Activated naive CD4-positive, alpha-beta T cell treated with anti-CD3 and anti-CD28 coated beads, Interleukin-2, amount 50 U/mL, for 24 hours (primary cell): ENCODE measurements at regions not wholly inside any gene's neighbourhood (a gene's known extent, or its start where the extent isn't known, plus 50 kb on each side); places are given as distances from the start of the nearest gene placed in this dataset.

ENCODE experiments used
- H3K27ac Mint-ChIP-seq: one replicate; pipeline ENCODE4 v1.8.0; 2021; ENCODE audit warnings: mild to moderate bottlenecking, mixed read lengths
- H3K27me3 Mint-ChIP-seq: one replicate; pipeline ENCODE4 v1.8.0; 2021; ENCODE audit warnings: mixed read lengths
- H3K36me3 Mint-ChIP-seq: one replicate; pipeline ENCODE4 v1.8.0; 2021; ENCODE audit warnings: mixed read lengths
- H3K4me1 Mint-ChIP-seq: one replicate; pipeline ENCODE4 v1.8.0; 2021; ENCODE audit warnings: mixed read lengths
- H3K4me3 Mint-ChIP-seq: one replicate; pipeline ENCODE4 v1.8.0; 2021; ENCODE audit warnings: mild to moderate bottlenecking, mixed read lengths
- H3K9me3 Mint-ChIP-seq: one replicate; pipeline ENCODE4 v1.8.0; 2021; ENCODE audit warnings: mixed read lengths

DNA sequence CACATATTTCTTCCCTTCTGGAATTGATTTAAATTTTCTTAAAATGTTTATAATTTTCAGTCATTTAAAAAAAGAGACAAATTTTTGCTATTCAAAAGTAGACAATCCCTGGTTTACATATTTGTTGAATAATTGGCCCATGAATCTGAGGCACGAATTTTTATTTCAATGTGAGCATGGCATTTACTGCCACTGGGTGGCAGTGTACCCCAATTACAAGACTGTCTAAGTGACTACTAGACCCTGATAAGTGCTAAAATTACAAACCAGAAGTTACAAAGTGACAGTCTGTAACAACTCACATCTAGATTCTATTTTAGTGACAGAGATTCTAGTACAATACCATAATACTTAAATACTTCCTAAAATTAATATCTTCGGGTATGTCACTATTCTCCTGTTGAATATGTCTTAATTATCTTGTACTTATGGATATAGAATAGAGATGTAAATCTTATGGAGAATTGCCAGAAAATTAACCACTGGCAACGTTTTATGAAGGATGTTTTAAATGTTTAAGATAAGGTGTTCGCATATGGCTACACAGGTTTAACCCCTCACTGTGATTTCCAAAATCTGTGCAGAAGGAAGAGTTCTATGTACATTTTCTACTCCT lies 235.8 kb downstream of the MAP2K4 start:
- Mint-ChIP-seq H3K4me3 (no peak overlapping the region), H3K27me3 (peaks cover 2% of the 10 kb centered on the region)

GRCh38 chr17:12257176-12257575 lies 236.5 kb downstream of the MAP2K4 start:
- H3K4me1 Mint-ChIP-seq, result no peaks in the 10 kb centered on the region
- no peaks in the 10 kb centered on the region for H3K36me3 Mint-ChIP-seq
- peaks cover 9% of the 10 kb centered on the region for H3K9me3 Mint-ChIP-seq
- H3K27ac Mint-ChIP-seq, result no peak overlapping the region
- no peak overlapping the region for H3K4me3 Mint-ChIP-seq
- H3K27me3 Mint-ChIP-seq, result peaks cover 1% of the 10 kb centered on the region

More for the DNA sequence above, 235.8 kb downstream of the MAP2K4 start:
- Mint-ChIP-seq H3K9me3 (peaks cover 2% of the 10 kb centered on the region), H3K27ac (no peak overlapping the region), H3K36me3 (no peaks in the 10 kb centered on the region), H3K4me1 (no peaks in the 10 kb centered on the region)

DNA sequence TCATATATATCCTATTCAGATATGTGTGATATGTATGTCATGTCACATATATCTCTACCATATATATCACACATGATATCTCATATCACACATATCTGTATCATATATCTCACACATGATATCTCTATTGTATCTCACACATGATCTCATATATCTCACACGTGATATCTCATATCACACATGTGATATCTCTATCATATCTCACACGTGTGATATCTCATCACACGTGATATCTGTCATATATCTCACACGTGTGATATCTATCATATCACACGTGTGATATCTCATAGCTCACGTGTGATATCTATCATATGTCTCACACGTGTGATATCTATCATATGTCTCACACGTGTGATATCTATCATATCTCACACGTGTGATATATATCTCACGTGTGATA lies 240.7 kb downstream of the MAP2K4 start:
- Mint-ChIP-seq H3K36me3 (no peaks in the 10 kb centered on the region), H3K9me3 (peaks cover 12% of the 10 kb centered on the region), H3K27me3 (no peaks in the 10 kb centered on the region), H3K4me1 (no peaks in the 10 kb centered on the region), H3K4me3 (no peak overlapping the region), H3K27ac (no peak overlapping the region)

- Mint-ChIP-seq H3K9me3 (peaks cover 9% of the 10 kb centered on the region), H3K4me1 (no peaks in the 10 kb centered on the region), H3K27me3 (no peaks in the 10 kb centered on the region), H3K36me3 (no peaks in the 10 kb centered on the region), H3K4me3 (no peak overlapping the region), H3K27ac (no peak overlapping the region)
Measured at GRCh38 chr17:12269751-12270150, 249.1 kb downstream of the MAP2K4 start.

GRCh38 chr17:12277827-12278226 lies 257.1 kb downstream of the MAP2K4 start:
- Mint-ChIP-seq H3K4me3 (no peak overlapping the region), H3K27ac (no peak overlapping the region), H3K36me3 (no peaks in the 10 kb centered on the region), H3K9me3 (peaks cover 4% of the 10 kb centered on the region), H3K4me1 (no peaks in the 10 kb centered on the region), H3K27me3 (peaks cover 1% of the 10 kb centered on the region)

GRCh38 chr17:12282056-12282455 lies 261.4 kb downstream of the MAP2K4 start:
- Mint-ChIP-seq H3K4me3 (no peak overlapping the region), H3K27ac (no peak overlapping the region), H3K36me3 (no peaks in the 10 kb centered on the region), H3K9me3 (no peaks in the 10 kb centered on the region), H3K27me3 (no peaks in the 10 kb centered on the region), H3K4me1 (no peaks in the 10 kb centered on the region)

DNA sequence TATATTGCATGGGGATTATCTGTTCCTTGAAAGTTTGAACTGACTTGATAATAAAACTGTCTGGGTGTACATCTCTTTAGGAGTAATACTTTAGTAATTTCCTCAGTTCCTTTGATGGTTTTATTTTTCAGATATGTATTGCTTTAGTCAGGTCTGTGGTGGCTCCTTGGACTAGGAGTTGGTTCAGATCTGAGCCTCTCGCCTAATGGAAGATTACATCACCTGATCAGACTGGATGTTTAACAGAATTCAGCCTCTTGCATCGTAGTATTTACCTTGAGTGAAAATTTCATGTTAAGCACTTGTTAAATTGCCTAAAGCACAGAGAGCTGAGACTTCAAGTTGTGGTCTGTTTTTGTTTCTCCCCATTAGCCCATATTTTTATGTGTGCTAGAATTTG lies 267.3 kb downstream of the MAP2K4 start:
- H3K4me3 Mint-ChIP-seq, result no peak overlapping the region
- peaks cover 4% of the 10 kb centered on the region for H3K9me3 Mint-ChIP-seq
- no peak overlapping the region for H3K27ac Mint-ChIP-seq
- H3K4me1 Mint-ChIP-seq, result no peaks in the 10 kb centered on the region
- H3K27me3 Mint-ChIP-seq, result no peaks in the 10 kb centered on the region
- H3K36me3 Mint-ChIP-seq, result no peaks in the 10 kb centered on the region

GRCh38 chr17:12290207-12290606 lies 269.5 kb downstream of the MAP2K4 start:
- Mint-ChIP-seq H3K27me3 (no peaks in the 10 kb centered on the region), H3K4me1 (no peaks in the 10 kb centered on the region), H3K27ac (no peak overlapping the region), H3K4me3 (no peak overlapping the region), H3K36me3 (no peaks in the 10 kb centered on the region), H3K9me3 (peaks cover 4% of the 10 kb centered on the region)

DNA sequence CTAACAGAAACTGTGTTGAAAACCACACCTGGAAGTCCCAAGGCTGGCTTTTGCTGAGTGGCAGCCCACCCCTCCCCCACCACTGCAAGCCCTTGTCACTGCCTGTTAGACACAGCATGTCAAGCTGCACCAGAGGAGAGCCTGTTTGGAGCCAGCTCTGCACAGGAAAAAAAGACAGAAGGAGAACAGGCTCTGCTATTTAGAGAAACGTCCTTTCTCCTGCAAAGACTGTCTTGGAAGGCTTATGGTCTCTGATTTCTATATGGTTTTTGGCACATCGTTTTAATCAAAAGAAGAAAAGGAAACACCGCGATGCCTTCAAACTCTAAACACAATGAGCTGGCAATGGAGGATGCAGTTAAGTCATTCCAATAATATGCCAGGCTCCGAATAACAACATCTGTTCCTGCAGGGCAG lies 275.5 kb downstream of the MAP2K4 start:
- Mint-ChIP-seq H3K27me3 (no peaks in the 10 kb centered on the region), H3K4me3 (no peak overlapping the region), H3K9me3 (peaks cover 3% of the 10 kb centered on the region), H3K27ac (no peak overlapping the region), H3K36me3 (no peaks in the 10 kb centered on the region), H3K4me1 (no peaks in the 10 kb centered on the region)

DNA sequence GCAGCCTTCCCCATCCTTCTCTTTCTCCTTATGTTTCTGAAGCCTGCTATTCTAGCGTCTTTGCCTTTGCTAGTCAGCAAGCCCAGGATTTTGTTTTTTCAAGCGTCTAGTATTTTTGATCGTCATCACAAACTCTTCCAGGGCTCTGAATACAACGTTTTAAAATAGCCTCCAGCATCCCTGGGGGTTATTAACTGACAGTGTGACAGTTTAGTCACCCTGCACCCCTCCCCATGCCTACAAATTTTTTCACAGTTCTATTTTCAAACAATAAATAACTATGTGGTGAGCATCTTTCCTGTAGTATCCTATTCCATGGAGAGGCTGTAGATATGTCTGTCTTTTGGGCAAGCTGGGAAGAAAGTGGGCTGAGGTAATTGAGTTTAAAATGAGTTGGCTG lies 280.9 kb downstream of the MAP2K4 start:
- Mint-ChIP-seq H3K27me3 (no peaks in the 10 kb centered on the region), H3K27ac (no peak overlapping the region), H3K4me1 (no peaks in the 10 kb centered on the region), H3K4me3 (no peak overlapping the region), H3K36me3 (no peaks in the 10 kb centered on the region), H3K9me3 (no peaks in the 10 kb centered on the region)

DNA sequence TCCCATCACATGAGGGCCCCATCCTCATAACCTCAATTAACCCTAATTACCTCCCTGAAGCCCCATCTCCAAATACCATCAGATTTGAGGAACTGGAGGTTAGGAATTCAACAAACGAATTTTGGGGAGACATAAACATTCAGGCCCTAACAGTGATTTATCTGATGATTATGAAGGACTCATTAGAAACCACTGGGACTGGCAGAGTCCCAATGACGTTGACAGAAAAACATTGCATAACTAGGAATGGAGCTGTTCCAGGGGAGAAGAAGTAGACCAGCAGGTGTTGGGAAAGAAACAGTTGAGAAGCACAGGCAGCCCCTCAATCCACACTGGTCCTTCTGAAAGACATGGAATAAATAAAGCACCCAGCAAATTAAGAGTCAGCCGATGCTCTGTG lies 282.0 kb downstream of the MAP2K4 start:
- Mint-ChIP-seq H3K27ac (no peak overlapping the region), H3K4me3 (no peak overlapping the region), H3K4me1 (no peaks in the 10 kb centered on the region), H3K9me3 (peaks cover 5% of the 10 kb centered on the region), H3K27me3 (no peaks in the 10 kb centered on the region), H3K36me3 (no peaks in the 10 kb centered on the region)

DNA sequence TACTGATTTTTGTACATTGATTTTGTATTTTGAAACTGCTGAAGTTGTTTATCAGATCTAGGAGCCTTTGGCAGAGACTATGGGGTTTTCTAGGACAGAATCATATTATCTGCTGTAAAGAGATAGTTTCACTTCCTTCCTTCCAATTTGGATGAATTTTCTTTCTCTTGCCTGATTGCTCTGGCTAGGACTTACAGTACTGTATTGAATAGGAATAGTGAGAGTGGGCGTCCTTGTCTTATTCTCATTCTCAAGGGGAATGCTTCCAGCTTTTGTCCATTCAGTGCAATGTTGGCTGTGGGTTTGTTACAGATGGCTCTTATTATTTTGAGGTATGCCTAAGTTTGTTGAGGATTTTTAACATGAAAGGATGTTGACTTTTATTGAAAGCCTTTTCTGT lies 290.1 kb downstream of the MAP2K4 start:
- H3K27me3 Mint-ChIP-seq, result peaks cover 4% of the 10 kb centered on the region
- peaks cover 28% of the 10 kb centered on the region for H3K9me3 Mint-ChIP-seq
- no peak overlapping the region for H3K27ac Mint-ChIP-seq
- H3K4me1 Mint-ChIP-seq, result no peaks in the 10 kb centered on the region
- H3K4me3 Mint-ChIP-seq, result no peak overlapping the region
- H3K36me3 Mint-ChIP-seq, result peaks cover 2% of the 10 kb centered on the region

DNA sequence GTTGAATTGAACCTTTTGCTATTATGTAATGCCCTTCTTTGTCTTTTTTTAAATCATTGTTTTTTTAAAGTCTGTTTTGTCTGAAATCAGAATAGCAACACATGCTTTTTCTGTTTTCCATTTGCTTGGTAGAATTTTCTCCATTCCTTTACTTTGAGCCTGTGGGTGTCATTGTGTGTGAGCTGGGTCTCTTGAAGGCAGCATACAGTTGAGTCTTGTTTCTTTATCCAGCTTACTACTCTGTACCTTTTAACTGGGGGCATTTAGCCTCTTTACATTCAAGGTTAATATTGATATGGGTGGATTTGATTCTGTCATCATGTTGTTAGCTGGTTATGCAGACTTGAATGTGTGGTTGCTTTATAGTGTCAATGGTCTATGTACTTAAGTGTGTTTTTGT lies 292.0 kb downstream of the MAP2K4 start:
- Mint-ChIP-seq H3K4me3 (no peak overlapping the region), H3K36me3 (peaks cover 2% of the 10 kb centered on the region), H3K27ac (no peak overlapping the region), H3K9me3 (peaks cover 23% of the 10 kb centered on the region), H3K27me3 (peaks cover 4% of the 10 kb centered on the region), H3K4me1 (no peaks in the 10 kb centered on the region)

- Mint-ChIP-seq H3K4me3 (no peak overlapping the region), H3K9me3 (peaks cover 19% of the 10 kb centered on the region)
Measured at GRCh38 chr17:12313786-12314185, 293.1 kb downstream of the MAP2K4 start.

DNA sequence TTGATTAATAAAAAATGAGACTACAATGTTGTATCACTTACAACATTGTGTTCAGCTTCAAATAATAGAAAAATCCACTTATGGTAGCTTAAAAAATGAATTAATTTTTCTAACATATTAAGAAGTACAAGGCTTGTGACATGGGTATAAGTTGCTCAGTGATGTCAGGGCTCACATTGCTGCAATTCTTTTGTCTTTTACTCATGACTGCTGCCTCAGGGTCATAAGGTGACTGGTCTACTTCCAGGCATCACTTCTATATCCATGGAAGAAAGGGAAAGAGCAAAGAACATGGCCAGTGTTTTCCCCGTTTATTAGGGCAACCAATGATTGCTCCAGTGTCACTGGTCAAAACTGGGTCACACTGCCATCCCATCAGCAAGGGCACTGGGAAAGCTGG lies 295.3 kb downstream of the MAP2K4 start:
- no peak overlapping the region for H3K4me3 Mint-ChIP-seq

More at GRCh38 chr17:12313786-12314185, 293.1 kb downstream of the MAP2K4 start:
- Mint-ChIP-seq H3K27ac (no peak overlapping the region), H3K36me3 (peaks cover 2% of the 10 kb centered on the region), H3K27me3 (peaks cover 4% of the 10 kb centered on the region), H3K4me1 (no peaks in the 10 kb centered on the region)

GRCh38 chr17:12318571-12319266 lies 298.0 kb downstream of the MAP2K4 start:
- peaks cover 15% of the 10 kb centered on the region for H3K9me3 Mint-ChIP-seq
- peaks cover 2% of the 10 kb centered on the region for H3K36me3 Mint-ChIP-seq
- H3K27me3 Mint-ChIP-seq, result no peaks in the 10 kb centered on the region
- H3K4me3 Mint-ChIP-seq, result no peak overlapping the region
- H3K4me1 Mint-ChIP-seq, result no peaks in the 10 kb centered on the region
- H3K27ac Mint-ChIP-seq, result no peak overlapping the region

More for the DNA sequence above, 295.3 kb downstream of the MAP2K4 start:
- peaks cover 2% of the 10 kb centered on the region for H3K36me3 Mint-ChIP-seq
- H3K9me3 Mint-ChIP-seq, result peaks cover 19% of the 10 kb centered on the region
- H3K27me3 Mint-ChIP-seq, result peaks cover 3% of the 10 kb centered on the region
- H3K4me1 Mint-ChIP-seq, result no peaks in the 10 kb centered on the region
- no peak overlapping the region for H3K27ac Mint-ChIP-seq
